GM19468 (cell line): ENCODE measurements at regions not wholly inside any gene's neighbourhood (a gene's known extent, or its start where the extent isn't known, plus 50 kb on each side); places are given as distances from the start of the nearest gene placed in this dataset.

ENCODE experiments used
- ATAC-seq: cut with Tn5 transposase; IDR thresholded peaks from one replicate; pipeline ENCODE4 v1.9.1; 2021; ENCODE audit warnings: mild to moderate bottlenecking, moderate library complexity, moderate number of reproducible peaks; ENCODE audit not compliant: unreplicated experiment; ENCODE audit errors: extremely low read depth

- ATAC-seq: no peak
Measured at GRCh38 chr1:234874291-234875288, 254.0 kb downstream of the TOMM20 start.

GRCh38 chr1:234871710-234872271 lies 256.8 kb downstream of the TOMM20 start:
- no peak for ATAC-seq

- no peak for ATAC-seq
Measured at GRCh38 chr1:234871039-234871709, 257.5 kb downstream of the TOMM20 start.

GRCh38 chr1:234870020-234870981 lies 258.3 kb downstream of the TOMM20 start:
- no peak for ATAC-seq

- no peak for ATAC-seq
Measured at GRCh38 chr1:234869182-234870019, 259.2 kb downstream of the TOMM20 start.

GRCh38 chr1:234868296-234869147 lies 258.5 kb upstream of the IRF2BP2 start:
- ATAC-seq: no peak

GRCh38 chr1:234866007-234866866 lies 256.3 kb upstream of the IRF2BP2 start:
- no peak for ATAC-seq

- ATAC-seq: no peak
Measured at GRCh38 chr1:234865171-234866006, 255.4 kb upstream of the IRF2BP2 start.

GRCh38 chr1:234864116-234864515 lies 254.1 kb upstream of the IRF2BP2 start:
- ATAC-seq: no peak

- ATAC-seq: no peak
Measured at GRCh38 chr1:234863551-234863971, 253.6 kb upstream of the IRF2BP2 start.

GRCh38 chr1:234862944-234863515 lies 253.1 kb upstream of the IRF2BP2 start:
- ATAC-seq: no peak

GRCh38 chr1:234862360-234862943 lies 252.5 kb upstream of the IRF2BP2 start:
- no peak for ATAC-seq

- no peak for ATAC-seq
Measured at GRCh38 chr1:234861761-234862160, 251.8 kb upstream of the IRF2BP2 start.

GRCh38 chr1:234861024-234861620 lies 251.1 kb upstream of the IRF2BP2 start:
- ATAC-seq: no peak

GRCh38 chr1:234858722-234859121 lies 248.7 kb upstream of the IRF2BP2 start:
- ATAC-seq: no peak
